Thyroid gland (tissue), 4 donors: ENCODE measurements at regions not wholly inside any gene's neighbourhood (a gene's known extent, or its start where the extent isn't known, plus 50 kb on each side); places are given as distances from the start of the nearest gene placed in this dataset.

Source experiments
- DNase-seq, 2 donors: peaks; one replicate each; pipeline ENCODE4 v3.0.0-alpha.2; 2019
- H3K27ac ChIP-seq, 3 donors: fragments of 200-600 bp; sonication (generic); 1 replicate in 2 of 3; 2 replicates in 1 of 3; pipeline ENCODE4 v1.5.1; 2016 to 2019; ENCODE audit warnings: mild to moderate bottlenecking in 1 of 3, moderate library complexity in 1 of 3
- H3K27me3 ChIP-seq: fragments of 200-600 bp; sonication (generic); one replicate; pipeline ENCODE4 v1.5.1; 2019
- H3K36me3 ChIP-seq, 2 donors: fragments of 200-600 bp; sonication (generic); one replicate each; pipeline ENCODE4 v1.5.1; 2016 to 2019
- H3K4me1 ChIP-seq, 2 donors: fragments of 200-600 bp; sonication (generic); one replicate each; pipeline ENCODE4 v1.5.1; 2017 to 2019
- H3K4me3 ChIP-seq, 3 donors: fragments of 200-600 bp; sonication (generic); replicated peaks in 1 of 3; 1 replicate in 2 of 3; 2 replicates in 1 of 3; pipeline ENCODE4 v1.5.1; 2016; ENCODE audit warnings: mild to moderate bottlenecking in 1 of 3
- H3K9me3 ChIP-seq: fragments of 200-600 bp; sonication (generic); one replicate; pipeline ENCODE4 v1.5.1; 2017
- POLR2A ChIP-seq, 2 donors: fragments of 450-650 bp; IDR thresholded peaks; one replicate each; pipeline ENCODE4 v1.6.1; 2017; ENCODE audit warnings: antibody characterized with exemption in 2 of 2, mild to moderate bottlenecking in 2 of 2, moderate library complexity in 1 of 2
- WGBS, 2 donors: methylation state at CpG; one replicate each; pipeline ENCODE4 v1.1.5; 2017; 5-methylcytosine and 5-hydroxymethylcytosine counted together
- intact Hi-C: fragments of 100-400 bp; cut with DNase I; formaldehyde crosslinking; loops from one replicate; pipeline ENCODE4 v1.15.1; 2023
- TF ChIP-seq, protein P1 (sequence below), 6 experiments: fragments of 200-600 bp in 3 of 6; fragments of 450-650 bp in 3 of 6; sonication (generic) in 3 of 6; IDR thresholded peaks; one replicate each; pipeline ENCODE4 v1.5.1; 2016 to 2019; ENCODE audit warnings: antibody characterized with exemption in 6 of 6, mild to moderate bottlenecking in 2 of 6, inconsistent platforms in 1 of 6, moderate library complexity in 1 of 6

DNA sequence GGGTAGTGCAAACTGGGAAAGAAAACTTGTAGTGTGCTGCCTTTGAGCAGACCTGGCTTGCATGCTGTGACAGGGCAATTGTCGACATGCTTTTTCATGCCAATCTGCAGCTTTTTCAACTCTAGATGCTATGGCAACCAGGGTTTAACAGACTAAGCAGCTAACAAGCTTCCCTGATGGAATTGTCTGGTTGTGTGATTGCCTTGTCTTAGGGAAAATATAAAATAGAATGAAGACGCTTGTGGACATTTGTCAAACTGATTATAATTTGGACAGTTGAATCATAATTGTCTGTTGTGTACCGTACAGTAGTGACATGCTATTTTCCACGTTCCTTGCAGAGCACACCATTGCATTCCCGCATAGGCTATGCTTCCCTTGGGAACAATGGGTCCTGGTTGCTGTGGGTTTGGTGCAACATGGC is 113.0 kb downstream of the FOXG1 start:
- Histone ChIP-seq H3K4me1 (no peaks in the 10 kb centered on the region), H3K36me3 (no peaks in the 10 kb centered on the region), H3K27ac (no peak overlapping the region), H3K4me3 (no peak overlapping the region), H3K27me3 (no peaks in the 10 kb centered on the region), H3K9me3 (no peaks in the 10 kb centered on the region)
- TF ChIP-seq, protein P1, sequence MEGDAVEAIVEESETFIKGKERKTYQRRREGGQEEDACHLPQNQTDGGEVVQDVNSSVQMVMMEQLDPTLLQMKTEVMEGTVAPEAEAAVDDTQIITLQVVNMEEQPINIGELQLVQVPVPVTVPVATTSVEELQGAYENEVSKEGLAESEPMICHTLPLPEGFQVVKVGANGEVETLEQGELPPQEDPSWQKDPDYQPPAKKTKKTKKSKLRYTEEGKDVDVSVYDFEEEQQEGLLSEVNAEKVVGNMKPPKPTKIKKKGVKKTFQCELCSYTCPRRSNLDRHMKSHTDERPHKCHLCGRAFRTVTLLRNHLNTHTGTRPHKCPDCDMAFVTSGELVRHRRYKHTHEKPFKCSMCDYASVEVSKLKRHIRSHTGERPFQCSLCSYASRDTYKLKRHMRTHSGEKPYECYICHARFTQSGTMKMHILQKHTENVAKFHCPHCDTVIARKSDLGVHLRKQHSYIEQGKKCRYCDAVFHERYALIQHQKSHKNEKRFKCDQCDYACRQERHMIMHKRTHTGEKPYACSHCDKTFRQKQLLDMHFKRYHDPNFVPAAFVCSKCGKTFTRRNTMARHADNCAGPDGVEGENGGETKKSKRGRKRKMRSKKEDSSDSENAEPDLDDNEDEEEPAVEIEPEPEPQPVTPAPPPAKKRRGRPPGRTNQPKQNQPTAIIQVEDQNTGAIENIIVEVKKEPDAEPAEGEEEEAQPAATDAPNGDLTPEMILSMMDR (IDR thresholded peaks at IDR 0.05) = no peak
- TF ChIP-seq POLR2A (IDR thresholded peaks at IDR 0.05) = no peak
- WGBS, 2 donors = 75 to 79% methylated on average over 5 of the region's 5 CpGs
- no peak for DNase-seq
- intact Hi-C loops = no loop called here

DNA sequence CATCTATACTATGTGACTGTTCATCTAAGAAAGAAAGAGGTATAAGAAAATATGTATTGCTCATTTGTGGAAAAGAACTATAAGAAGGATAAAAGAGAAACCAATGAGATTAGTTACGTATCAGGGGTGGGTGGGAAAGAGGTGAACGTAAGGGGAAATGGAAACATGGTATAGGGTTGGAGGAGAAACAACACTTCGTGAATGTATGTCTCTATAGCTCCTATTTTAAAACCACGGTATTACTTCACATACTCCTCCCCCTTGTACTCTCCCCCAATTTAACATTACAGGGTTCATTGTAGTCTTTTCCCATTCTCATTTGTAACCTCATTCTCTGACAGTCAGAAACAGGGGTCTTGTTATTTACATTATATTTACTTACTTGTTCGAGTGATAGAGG is 120.4 kb downstream of the FOXG1 start:
- Histone ChIP-seq H3K4me3 (no peak overlapping the region), H3K4me1 (no peaks in the 10 kb centered on the region), H3K9me3 (no peaks in the 10 kb centered on the region), H3K27me3 (no peaks in the 10 kb centered on the region), H3K27ac (no peak overlapping the region), H3K36me3 (no peaks in the 10 kb centered on the region)
- no peak for TF ChIP-seq POLR2A (IDR thresholded peaks at IDR 0.05)
- DNase-seq = no peak
- intact Hi-C loops = no loop called here
- 82 to 84% methylated on average over 5 of the region's 5 CpGs for WGBS, 2 donors

DNA sequence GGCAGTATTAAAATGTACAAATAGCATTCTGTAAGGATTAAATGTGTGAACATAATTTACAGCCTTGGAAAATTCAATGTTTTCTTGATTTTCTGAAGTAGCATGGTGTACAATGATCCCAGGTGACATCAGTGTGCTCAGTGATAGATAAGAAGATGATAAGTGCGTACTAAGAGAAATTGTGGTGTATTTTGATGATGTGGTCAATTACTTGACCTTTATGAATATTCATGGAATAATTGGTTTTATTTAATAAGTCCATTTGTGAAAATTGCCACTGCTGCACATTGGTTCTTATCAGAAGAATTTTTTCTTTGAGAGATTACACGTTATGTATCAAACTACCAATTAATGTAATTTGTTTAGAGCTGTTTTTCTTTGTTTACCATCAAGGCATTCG is 128.8 kb downstream of the FOXG1 start:
- DNase-seq = no peak
- 85 to 87% methylated on average over 3 of the region's 3 CpGs for WGBS, 2 donors
- intact Hi-C loops = no loop called here
- H3K4me1 ChIP-seq = no peaks in the 10 kb centered on the region
- no peak overlapping the region for H3K27ac ChIP-seq
- H3K27me3 ChIP-seq = no peaks in the 10 kb centered on the region
- H3K36me3 ChIP-seq = no peaks in the 10 kb centered on the region
- H3K4me3 ChIP-seq = no peak overlapping the region
- no peaks in the 10 kb centered on the region for H3K9me3 ChIP-seq
- TF ChIP-seq POLR2A (IDR thresholded peaks at IDR 0.05) = no peak
- TF ChIP-seq, protein P1 (IDR thresholded peaks at IDR 0.05) = no peak

DNA sequence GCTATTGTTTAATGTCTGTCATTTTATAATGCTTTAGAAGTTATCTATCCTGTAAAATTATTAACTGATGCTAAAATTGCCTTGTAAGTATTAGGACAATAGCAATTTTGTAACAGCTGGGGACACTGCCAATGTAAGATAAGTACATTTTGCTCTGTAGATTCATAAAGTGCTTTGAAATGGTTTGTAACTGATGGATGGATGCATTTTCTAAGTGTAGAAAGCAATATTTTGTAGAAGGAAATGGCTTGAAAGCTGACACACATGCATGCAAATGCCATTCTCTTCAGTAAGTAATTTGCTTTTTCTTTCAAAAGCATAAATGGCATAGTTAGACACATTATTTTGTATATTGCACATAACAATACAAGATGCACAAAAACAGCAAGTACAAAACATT is 129.8 kb downstream of the FOXG1 start:
- TF ChIP-seq POLR2A (IDR thresholded peaks at IDR 0.05) = no peak
- TF ChIP-seq, protein P1 (IDR thresholded peaks at IDR 0.05) = no peak
- no peaks in the 10 kb centered on the region for H3K4me1 ChIP-seq
- no peak for DNase-seq
- H3K27me3 ChIP-seq = no peaks in the 10 kb centered on the region
- intact Hi-C loops = no loop called here
- no peak overlapping the region for H3K27ac ChIP-seq
- no peaks in the 10 kb centered on the region for H3K9me3 ChIP-seq
- no peaks in the 10 kb centered on the region for H3K36me3 ChIP-seq
- H3K4me3 ChIP-seq = no peak overlapping the region

DNA sequence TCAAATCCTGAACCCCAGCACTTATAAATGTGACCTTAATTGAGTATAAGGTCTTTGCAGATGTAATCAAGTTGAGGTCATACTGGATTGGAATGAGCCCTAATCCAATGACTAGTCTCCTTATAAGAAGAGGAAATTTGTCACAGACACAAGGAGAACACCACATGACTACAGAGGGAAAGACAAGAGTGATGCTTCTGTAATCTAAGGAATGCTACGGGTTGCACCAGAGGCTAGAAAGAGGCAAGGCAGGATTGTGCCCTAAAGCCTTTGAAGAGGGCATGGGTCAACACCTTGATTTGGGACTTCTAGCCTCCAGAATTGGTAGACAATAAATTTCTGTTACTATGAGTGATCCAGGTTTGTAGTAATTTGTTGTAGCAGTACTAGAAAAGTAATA is 135.0 kb downstream of the FOXG1 start:
- TF ChIP-seq, protein P1 (IDR thresholded peaks at IDR 0.05) = no peak
- TF ChIP-seq POLR2A (IDR thresholded peaks at IDR 0.05) = no peak
- intact Hi-C loops = no loop called here
- H3K27me3 ChIP-seq = no peaks in the 10 kb centered on the region
- WGBS, 2 donors = 65 to 73% methylated on average over 1 of the region's 1 CpG
- no peak overlapping the region for H3K4me3 ChIP-seq
- DNase-seq = no peak
- no peaks in the 10 kb centered on the region for H3K9me3 ChIP-seq
- no peak overlapping the region for H3K27ac ChIP-seq
- no peaks in the 10 kb centered on the region for H3K36me3 ChIP-seq
- H3K4me1 ChIP-seq = no peaks in the 10 kb centered on the region

DNA sequence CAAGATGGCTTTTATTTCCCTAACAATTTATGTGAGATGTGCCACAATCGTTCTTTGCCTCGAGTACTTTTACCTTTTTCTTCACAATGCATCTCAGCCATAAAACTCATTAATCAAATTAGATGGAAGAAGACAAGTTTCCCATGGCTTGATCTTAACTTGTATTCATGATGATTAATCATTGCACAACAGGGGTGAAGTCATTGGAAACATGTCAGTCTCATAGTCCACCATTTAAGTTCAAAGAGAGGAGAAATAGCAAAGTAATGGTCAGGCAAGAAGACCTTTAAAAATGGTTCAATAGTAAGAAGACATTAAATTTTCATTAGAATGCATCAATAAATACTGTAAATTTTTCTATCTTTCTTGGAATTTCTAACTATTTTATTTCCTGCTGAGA is 136.3 kb downstream of the FOXG1 start:
- Histone ChIP-seq H3K4me1 (no peaks in the 10 kb centered on the region), H3K9me3 (no peaks in the 10 kb centered on the region), H3K4me3 (no peak overlapping the region), H3K27me3 (no peaks in the 10 kb centered on the region), H3K36me3 (no peaks in the 10 kb centered on the region), H3K27ac (no peak overlapping the region)
- intact Hi-C loops = no loop called here
- WGBS, 2 donors = 82 to 83% methylated on average over 2 of the region's 2 CpGs
- TF ChIP-seq, protein P1 (IDR thresholded peaks at IDR 0.05) = no peak
- no peak for TF ChIP-seq POLR2A (IDR thresholded peaks at IDR 0.05)
- no peak for DNase-seq
